ENCODE measurements at regions not wholly inside any gene's neighbourhood (a gene's known extent, or its start where the extent isn't known, plus 50 kb on each side); places are given as distances from the start of the nearest gene placed in this dataset.

- Mint-ChIP-seq H3K4me1 (peaks cover 2 to 6% of the 10 kb centered on the region in 2 experiments), H3K36me3 (ENCODE audit: insufficient read depth in 1 of 3, low read depth in 3 of 3) (peaks cover 0 to 4% (median 2%) of the 10 kb centered on the region in 3 experiments; a peak in 4 of 7 replicates), H3K27ac (no peak overlapping the region), H3K27me3 (ENCODE audit: low read depth) (no peaks in the 10 kb centered on the region), H3K4me3 (no peak overlapping the region), H3K9me3 (peaks cover 0 to 11% of the 10 kb centered on the region in 2 experiments; a peak in 2 of 5 replicates)
- H3K27me3 ChIP-seq (ENCODE audit: insufficient read depth, low read length), result no peaks in the 10 kb centered on the region
- H3K14ac ChIP-seq (ENCODE audit: insufficient read depth, low read length), result no peak overlapping the region
- H2BK120ac ChIP-seq (ENCODE audit: low read depth, low read length, poor library complexity, severe bottlenecking), result no peak overlapping the region
- no peaks in the 10 kb centered on the region for H3K23me2 ChIP-seq (ENCODE audit: insufficient read length, low read depth, low read length, poor library complexity, severe bottlenecking)
- no peak overlapping the region for H3K4ac ChIP-seq (ENCODE audit: low read depth, low read length)
- no peak overlapping the region for H2AFZ ChIP-seq (ENCODE audit: low read length)
- H2BK15ac ChIP-seq (ENCODE audit: low read depth, low read length), result no peak overlapping the region
- no peaks in the 10 kb centered on the region for H3K79me1 ChIP-seq (ENCODE audit: insufficient read depth, low read depth, low read length, poor library complexity, severe bottlenecking)
- no peak overlapping the region for H3K56ac ChIP-seq (ENCODE audit: insufficient read length, low read depth, low read length)
- no peaks in the 10 kb centered on the region for H4K20me1 ChIP-seq (ENCODE audit: control insufficient read depth, insufficient read depth, insufficient read length)
- H4K5ac ChIP-seq (ENCODE audit: insufficient read length, low read depth, low read length), result no peak overlapping the region
- no CpG with 5 or more reads among the region's 13 CpGs for WGBS (ENCODE audit: extremely low coverage, insufficient read length, low lambda C conversion rate)
- H2BK5ac ChIP-seq (ENCODE audit: insufficient read length, low read length), result no peak overlapping the region
- H2BK20ac ChIP-seq (ENCODE audit: low read depth, low read length, poor library complexity, severe bottlenecking), result no peak overlapping the region
- H2AK5ac ChIP-seq (ENCODE audit: insufficient read length, low read length), result no peak overlapping the region
- TF ChIP-seq, protein P1, sequence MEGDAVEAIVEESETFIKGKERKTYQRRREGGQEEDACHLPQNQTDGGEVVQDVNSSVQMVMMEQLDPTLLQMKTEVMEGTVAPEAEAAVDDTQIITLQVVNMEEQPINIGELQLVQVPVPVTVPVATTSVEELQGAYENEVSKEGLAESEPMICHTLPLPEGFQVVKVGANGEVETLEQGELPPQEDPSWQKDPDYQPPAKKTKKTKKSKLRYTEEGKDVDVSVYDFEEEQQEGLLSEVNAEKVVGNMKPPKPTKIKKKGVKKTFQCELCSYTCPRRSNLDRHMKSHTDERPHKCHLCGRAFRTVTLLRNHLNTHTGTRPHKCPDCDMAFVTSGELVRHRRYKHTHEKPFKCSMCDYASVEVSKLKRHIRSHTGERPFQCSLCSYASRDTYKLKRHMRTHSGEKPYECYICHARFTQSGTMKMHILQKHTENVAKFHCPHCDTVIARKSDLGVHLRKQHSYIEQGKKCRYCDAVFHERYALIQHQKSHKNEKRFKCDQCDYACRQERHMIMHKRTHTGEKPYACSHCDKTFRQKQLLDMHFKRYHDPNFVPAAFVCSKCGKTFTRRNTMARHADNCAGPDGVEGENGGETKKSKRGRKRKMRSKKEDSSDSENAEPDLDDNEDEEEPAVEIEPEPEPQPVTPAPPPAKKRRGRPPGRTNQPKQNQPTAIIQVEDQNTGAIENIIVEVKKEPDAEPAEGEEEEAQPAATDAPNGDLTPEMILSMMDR (conservative IDR thresholded peaks at IDR 0.05), result no peak
- H3K9ac ChIP-seq (ENCODE audit: extremely low read depth, insufficient read length, low read length), result no peak overlapping the region
- no peaks in the 10 kb centered on the region for H3K79me2 ChIP-seq (ENCODE audit: insufficient read depth, low read length)
- H3K23ac ChIP-seq (ENCODE audit: insufficient read length, low read depth, low read length), result no peak overlapping the region
- no peak overlapping the region for H2BK12ac ChIP-seq (ENCODE audit: insufficient read length, low read depth, low read length)
- no peak overlapping the region for H3T11ph ChIP-seq (ENCODE audit: low read length)
- H3K27ac ChIP-seq (ENCODE audit: insufficient read length, low read depth, low read length), result no peak overlapping the region
- no peaks in the 10 kb centered on the region for H3K9me3 ChIP-seq (ENCODE audit: control insufficient read depth, low read depth, low read length)
- H3K4me2 ChIP-seq (ENCODE audit: insufficient read depth, insufficient read length, low read length), result no peak overlapping the region
- no peak for DNase-seq
- no peak overlapping the region for H4K8ac ChIP-seq (replicated peaks; ENCODE audit: insufficient read length, low read depth, low read length)
- no peak overlapping the region for H3K18ac ChIP-seq (ENCODE audit: insufficient read length, low read depth, low read length)
- no peaks in the 10 kb centered on the region for H3K4me1 ChIP-seq (ENCODE audit: insufficient read depth, low read length)
- no peak overlapping the region for H4K91ac ChIP-seq (ENCODE audit: insufficient read length, low read depth, low read length)
Observed at GRCh38 chr13:21831654-21832324, 160.9 kb downstream of the FGF9 start.
